GM19452 (cell line): ENCODE measurements at regions not wholly inside any gene's neighbourhood (a gene's known extent, or its start where the extent isn't known, plus 50 kb on each side); places are given as distances from the start of the nearest gene placed in this dataset.
"Not testable (repeated sequence)": the region's sequence is repeated elsewhere in the genome, so short reads cannot be mapped to it uniquely, and the experiment has no call there.

ENCODE experiments used
- ATAC-seq: cut with Tn5 transposase; IDR thresholded peaks from one replicate; pipeline ENCODE4 v1.9.1; 2021; ENCODE audit not compliant: unreplicated experiment

DNA sequence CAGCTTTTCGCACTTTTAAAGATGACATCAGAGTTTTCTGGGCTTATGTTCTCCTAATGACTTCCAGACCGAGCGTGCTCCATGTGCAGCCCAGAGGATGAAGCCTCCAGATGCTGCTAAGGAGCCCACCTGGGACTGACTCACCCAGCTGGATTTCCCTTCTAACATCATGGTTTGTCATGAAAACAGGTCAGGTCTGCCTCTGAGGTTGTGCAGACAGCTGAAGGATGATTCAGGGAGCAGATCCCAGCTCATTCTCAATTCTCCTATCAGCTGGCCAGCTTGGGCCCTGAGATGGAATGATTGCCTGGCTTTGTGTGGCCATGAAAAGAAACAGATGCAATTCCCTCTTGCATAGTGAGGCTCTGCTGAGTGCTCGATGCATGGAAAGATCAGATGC is 123.9 kb upstream of the DUSP10 start:
- no peak for ATAC-seq

DNA sequence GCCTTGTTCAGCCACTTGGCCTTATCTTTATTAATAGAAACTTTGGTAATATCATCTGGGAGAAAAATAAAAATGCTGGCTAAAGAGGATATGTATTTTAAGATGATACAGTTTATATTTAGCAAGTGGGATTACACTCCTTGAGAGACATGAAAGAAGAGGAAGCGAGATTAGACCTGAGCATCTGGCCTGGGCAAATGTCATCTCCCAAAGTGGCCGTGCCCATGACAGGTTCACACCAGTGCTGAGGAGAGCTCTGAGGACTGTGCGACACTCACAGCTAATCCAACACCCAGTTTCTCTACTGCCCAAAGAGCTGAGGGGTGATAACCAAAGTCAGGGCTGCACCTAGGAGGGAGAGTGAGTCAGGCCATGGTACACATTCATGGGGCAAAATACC is 121.7 kb upstream of the DUSP10 start:
- no peak for ATAC-seq

- ATAC-seq: no peak
Measured at GRCh38 chr1:221862971-221863370, 121.1 kb upstream of the DUSP10 start.

- ATAC-seq: no peak
Measured at GRCh38 chr1:221858818-221859611, 117.1 kb upstream of the DUSP10 start.

GRCh38 chr1:221857094-221857444 is 115.2 kb upstream of the DUSP10 start:
- ATAC-seq: not testable (repeated sequence)

DNA sequence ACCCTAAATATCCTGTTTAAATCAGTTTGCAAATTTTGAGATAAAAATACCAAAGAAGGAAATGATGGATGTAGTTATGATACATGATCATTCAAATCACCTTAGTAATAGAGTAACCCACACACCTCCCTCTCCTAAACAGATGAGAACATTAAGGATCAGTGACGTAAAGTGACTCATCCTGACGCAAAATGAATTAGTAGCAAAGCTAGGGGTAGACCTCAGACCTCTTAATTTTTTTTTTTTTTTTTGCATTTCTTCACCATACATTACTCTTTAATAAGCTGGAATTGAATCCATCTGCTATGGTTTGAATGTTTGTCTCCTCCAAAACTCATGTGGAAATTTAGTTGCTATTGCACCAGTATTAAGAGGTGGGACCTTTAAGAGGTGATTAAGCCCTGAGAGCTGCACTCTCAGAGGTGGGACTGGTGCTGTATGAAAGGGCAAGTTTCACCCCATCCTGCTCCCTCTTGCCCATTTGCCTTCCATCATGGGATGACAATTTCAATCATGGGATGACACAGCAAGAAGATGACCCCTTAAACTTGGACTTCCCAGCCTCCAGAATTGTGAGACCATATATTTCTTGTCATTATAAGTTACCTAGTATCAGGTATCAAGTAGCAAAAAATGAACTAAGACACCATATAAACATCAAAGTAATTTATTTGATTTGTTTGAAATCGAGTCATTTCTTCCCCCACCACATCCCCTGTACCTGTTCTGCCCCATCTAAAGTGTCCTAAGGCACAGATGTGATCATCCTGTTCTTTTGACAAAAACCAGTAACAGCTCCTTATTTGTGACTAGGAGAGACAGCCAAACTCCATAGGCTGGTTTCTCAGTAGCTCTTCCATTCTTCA is 114.6 kb upstream of the DUSP10 start:
- ATAC-seq: no peak

DNA sequence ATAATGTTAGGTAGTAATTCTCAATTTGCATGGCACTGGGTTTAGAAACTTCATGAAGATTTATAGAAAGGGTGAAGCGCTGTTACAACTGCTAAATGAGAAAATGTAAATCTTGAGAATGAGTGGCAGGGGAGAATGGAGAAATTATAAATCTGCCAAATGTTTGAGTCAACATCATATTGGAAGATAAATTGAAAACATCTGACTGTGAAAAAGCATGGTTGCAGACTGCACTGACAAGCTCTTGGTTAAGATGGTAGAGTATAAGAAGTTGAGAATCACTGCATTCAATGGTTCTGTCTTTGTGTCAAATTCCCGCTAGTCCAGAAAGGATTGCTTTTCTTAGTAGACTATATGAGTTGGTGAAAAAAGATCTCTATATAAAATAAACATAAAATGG is 113.3 kb upstream of the DUSP10 start:
- ATAC-seq: no peak

- no peak for ATAC-seq
Measured at GRCh38 chr1:221851336-221851735, 109.4 kb upstream of the DUSP10 start.

- no peak for ATAC-seq
Measured at GRCh38 chr1:221850470-221851187, 108.7 kb upstream of the DUSP10 start.

- ATAC-seq: no peak
Measured at GRCh38 chr1:221849897-221850296, 108.0 kb upstream of the DUSP10 start.

DNA sequence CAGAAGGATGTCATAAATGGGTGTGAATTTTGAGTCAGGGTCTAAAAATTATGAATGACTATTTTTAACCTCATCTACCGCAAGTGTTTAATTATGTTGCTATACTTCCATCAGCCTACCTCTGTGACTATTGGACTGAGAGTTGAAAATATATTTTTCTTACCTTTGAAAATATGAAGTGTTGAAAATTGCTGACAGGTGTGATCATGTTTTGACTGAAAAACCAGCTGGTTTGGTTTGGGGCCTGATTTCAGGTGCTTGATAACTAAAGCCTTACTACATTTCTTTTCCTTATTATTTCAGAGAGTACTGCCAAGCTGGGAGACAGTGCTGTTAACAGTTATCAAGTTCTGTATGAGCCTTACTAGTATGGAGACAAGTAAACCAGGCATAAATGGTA is 107.2 kb upstream of the DUSP10 start:
- ATAC-seq: no peak

GRCh38 chr1:221847676-221848075 is 105.8 kb upstream of the DUSP10 start:
- ATAC-seq: no peak

DNA sequence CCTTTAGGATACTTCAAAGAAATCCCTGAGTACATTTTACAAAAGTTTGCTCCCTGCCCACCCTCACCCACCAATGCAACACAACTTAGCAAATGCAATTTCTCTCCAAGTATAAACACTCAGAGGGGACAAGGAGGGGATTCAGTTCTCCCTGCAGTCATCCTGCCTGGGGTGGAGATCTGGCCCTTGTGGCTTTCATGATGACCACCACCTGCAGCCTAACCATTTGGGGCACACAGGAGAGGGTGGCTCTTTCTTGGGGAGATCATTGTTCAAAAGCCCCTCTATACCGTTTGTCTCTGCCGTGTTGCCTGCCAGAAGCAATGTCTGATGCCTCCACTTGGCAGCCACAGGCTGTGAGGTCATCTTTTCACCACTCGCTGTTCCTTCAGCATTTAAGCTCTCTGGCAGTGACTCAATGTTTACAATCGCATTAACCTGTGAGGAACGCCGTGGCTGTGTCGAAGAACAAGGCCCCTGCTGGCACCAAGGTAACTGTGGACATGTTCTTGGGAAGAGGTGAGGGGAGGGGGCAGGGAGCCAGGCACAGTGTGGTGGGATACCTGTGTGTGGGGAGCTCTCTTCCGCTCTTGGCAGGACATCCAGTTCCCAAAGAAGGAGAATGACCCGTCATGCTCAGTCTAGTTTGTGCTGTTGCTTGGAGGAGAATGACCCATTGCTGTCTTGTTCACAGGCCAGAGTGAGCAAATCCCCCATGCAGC is 103.9 kb upstream of the DUSP10 start:
- no peak for ATAC-seq

GRCh38 chr1:221841983-221842335 is 100.1 kb upstream of the DUSP10 start:
- ATAC-seq: no peak

GRCh38 chr1:221841251-221841982 is 99.5 kb upstream of the DUSP10 start:
- ATAC-seq: no peak

DNA sequence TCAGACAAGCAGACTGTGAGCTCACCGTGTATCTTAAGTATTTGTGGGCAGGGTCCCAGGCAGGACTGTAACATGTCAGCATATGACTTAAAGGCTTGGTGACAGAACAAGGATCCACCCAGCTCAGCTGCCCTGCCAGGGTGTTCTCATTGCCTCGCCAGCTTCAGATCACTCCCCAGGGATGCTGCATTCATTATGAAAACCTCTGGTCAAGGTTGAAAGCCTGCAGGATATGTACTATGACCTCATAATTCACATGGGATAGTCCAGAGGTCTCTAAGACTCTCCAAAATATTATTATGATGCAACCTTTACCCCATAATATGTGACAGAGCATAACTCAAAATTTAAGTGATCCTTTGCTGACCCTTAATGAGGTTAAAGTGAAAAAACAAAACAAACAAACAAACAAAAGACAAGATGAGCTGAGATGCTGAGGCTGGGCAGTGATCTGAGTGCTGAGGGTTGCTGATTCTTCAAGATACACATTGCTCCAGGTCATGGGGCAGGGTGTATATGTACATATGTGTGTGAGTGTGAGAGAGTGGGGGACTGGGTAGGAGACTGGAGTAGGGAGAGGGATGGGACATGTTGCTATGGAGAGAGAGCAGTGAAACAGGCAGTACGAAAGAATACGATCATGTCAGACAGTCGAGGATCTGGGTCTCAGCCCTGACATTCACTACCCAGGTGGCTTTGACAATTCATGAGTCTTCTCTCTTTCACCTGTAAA is 98.8 kb upstream of the DUSP10 start:
- peak; percentile 39 for ATAC-seq

DNA sequence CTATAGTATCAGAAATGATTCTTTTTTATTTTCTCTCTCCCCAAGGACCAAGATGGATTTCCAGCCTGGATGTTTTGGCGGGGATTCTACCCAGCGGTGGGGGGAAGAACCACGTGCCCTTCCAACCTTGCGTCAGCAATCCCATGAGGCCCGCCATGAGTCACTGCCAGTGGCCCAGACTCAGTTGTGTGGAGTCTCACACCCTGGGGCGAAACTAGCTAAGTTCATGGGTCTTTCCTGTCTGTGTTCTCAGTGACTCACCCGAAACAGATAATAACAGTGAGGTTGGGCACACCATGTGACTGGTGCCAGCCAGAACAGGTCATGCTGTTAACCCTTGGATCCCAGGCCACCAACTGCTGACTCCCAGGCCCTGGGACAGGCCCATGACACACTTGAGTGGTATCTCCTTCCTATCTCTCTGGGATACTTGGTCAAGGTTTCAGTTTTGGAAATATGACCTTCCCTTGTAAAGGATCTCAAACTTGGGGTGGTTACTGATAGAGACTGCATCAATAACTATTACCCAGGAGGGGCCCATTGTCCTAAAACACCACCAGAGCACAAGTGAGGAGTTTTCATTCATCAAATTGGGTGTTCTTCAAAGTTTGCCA is 98.0 kb upstream of the DUSP10 start:
- peak; percentile 86 for ATAC-seq

DNA sequence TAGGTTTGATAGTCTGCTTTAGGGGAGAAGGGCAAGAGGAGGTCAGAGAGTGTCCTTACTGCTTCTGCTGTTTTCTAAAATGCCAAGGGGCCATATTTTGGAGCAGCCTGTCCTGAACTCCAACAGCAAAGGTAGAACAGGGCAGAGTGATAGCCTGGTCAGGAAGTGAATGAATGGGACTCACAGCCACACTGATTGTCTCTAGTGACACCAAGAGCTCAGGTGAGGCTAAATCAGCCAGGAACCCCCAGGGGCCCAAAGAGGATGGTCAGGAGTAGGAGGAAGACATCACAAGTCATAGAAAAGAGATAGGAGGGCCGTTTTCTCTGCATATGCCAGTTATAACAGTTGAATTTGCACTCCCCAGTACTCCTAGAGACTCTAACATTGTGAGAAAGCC is 97.4 kb upstream of the DUSP10 start:
- ATAC-seq: peak; percentile 7

DNA sequence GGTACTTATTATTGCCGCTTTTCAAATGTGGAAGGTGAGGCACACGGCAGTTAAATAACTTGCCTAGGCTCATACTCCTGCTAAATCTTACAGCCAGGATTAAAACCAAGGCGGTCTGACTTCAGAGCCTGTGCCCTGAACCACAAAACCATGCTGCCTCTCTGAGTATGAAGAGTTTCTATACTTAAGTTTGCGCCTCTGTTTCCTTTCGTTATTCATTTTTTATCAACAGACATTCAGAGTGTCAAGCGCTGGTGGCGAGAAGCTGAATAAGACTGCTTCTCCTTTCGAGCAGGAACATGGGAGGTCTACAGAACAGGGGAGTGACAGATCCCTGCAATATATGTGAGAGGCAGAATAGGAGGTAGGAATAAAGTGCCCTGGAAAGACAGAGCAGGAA is 96.0 kb upstream of the DUSP10 start:
- ATAC-seq: peak; percentile 28
